OCI-LY1 (cell line): ENCODE measurements at regions not wholly inside any gene's neighbourhood (a gene's known extent, or its start where the extent isn't known, plus 50 kb on each side); places are given as distances from the start of the nearest gene placed in this dataset.

Experiments used
- EZH2 ChIP-seq: fragments of 200-600 bp; sonication (generic), shearing (Covaris generic); IDR thresholded peaks from 2 replicates; pipeline ENCODE4 v1.8.0; 2017; ENCODE audit warnings: borderline replicate concordance, mixed run types, mild to moderate bottlenecking, antibody characterized with exemption, low read length, moderate library complexity, mixed read lengths
- TF ChIP-seq, protein P1 (sequence below): fragments of 200-600 bp; sonication (generic), shearing (Covaris generic); IDR thresholded peaks from 2 replicates; pipeline ENCODE4 v1.5.1; 2017; ENCODE audit warnings: mild to moderate bottlenecking, antibody characterized with exemption, low read length, moderate library complexity, mixed read lengths

DNA sequence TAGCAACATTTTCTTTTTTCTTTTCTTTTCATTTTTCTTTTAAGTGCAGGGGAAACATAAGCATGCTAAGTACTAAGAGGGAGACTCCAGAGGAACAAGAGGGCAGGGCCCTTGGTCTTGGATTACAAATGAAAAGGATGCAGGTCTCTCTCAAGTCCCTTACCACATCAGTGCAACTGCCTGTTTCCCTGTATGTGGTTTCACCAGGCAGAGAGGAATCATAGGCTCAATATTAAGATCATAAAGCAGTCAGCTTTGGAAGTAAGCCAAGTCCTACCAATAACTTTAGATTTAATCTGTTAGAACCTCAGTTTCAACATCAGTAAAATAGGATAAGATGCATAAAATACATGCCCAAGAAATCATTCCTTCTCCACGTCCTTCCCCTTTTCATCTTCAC lies 422.7 kb upstream of the PAPPA start:
- TF ChIP-seq, protein P1, sequence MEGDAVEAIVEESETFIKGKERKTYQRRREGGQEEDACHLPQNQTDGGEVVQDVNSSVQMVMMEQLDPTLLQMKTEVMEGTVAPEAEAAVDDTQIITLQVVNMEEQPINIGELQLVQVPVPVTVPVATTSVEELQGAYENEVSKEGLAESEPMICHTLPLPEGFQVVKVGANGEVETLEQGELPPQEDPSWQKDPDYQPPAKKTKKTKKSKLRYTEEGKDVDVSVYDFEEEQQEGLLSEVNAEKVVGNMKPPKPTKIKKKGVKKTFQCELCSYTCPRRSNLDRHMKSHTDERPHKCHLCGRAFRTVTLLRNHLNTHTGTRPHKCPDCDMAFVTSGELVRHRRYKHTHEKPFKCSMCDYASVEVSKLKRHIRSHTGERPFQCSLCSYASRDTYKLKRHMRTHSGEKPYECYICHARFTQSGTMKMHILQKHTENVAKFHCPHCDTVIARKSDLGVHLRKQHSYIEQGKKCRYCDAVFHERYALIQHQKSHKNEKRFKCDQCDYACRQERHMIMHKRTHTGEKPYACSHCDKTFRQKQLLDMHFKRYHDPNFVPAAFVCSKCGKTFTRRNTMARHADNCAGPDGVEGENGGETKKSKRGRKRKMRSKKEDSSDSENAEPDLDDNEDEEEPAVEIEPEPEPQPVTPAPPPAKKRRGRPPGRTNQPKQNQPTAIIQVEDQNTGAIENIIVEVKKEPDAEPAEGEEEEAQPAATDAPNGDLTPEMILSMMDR = no peak
- TF ChIP-seq EZH2 = no peak
